GM06990 (cell line): ENCODE measurements at regions not wholly inside any gene's neighbourhood (a gene's known extent, or its start where the extent isn't known, plus 50 kb on each side); places are given as distances from the start of the nearest gene placed in this dataset.

Experiments
- DNase-seq: peaks from one replicate; pipeline ENCODE4 v3.0.0-alpha.2; 2011; ENCODE audit not compliant: insufficient read length; ENCODE audit errors: extremely low read depth
- H3K27me3 ChIP-seq: replicated peaks from 2 replicates; pipeline ENCODE4 v1.6.0; 2011; ENCODE audit warnings: low read length; ENCODE audit not compliant: control insufficient read depth, insufficient read depth
- H3K36me3 ChIP-seq: 2 replicates; pipeline ENCODE4 v1.5.1; 2011; ENCODE audit warnings: low read length; ENCODE audit not compliant: control insufficient read depth, insufficient read depth
- H3K4me3 ChIP-seq: replicated peaks from 2 replicates; pipeline ENCODE4 v1.5.1; 2011; ENCODE audit warnings: low read depth, mild to moderate bottlenecking, control low read depth, low read length
- TF ChIP-seq, protein P1 (sequence below): IDR thresholded peaks from 2 replicates; pipeline ENCODE4 v1.5.1; 2011; ENCODE audit warnings: low read length, control low read depth, mild to moderate bottlenecking, inconsistent platforms; ENCODE audit not compliant: insufficient read depth, poor library complexity, severe bottlenecking

DNA sequence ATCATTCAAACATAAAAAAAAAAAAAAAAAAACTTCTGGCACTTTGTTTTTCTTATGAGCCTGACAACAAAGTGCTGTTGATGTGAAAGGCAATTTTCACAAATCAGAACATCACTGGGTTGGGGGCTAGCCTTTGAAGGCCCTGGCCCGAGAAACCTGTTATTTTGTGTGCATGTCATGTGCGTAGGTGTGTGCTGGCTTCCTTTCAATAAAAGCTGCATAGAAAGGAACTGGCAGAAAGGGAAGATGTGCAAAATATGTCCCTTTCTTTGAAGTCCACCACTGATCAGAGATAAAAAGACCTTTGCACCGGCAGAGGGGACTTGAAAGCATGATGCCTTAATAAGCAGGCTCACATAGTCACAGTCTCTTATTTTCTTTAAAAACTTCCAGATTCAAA is 170.8 kb upstream of the RASGEF1B start:
- no peak for DNase-seq
- TF ChIP-seq, protein P1, sequence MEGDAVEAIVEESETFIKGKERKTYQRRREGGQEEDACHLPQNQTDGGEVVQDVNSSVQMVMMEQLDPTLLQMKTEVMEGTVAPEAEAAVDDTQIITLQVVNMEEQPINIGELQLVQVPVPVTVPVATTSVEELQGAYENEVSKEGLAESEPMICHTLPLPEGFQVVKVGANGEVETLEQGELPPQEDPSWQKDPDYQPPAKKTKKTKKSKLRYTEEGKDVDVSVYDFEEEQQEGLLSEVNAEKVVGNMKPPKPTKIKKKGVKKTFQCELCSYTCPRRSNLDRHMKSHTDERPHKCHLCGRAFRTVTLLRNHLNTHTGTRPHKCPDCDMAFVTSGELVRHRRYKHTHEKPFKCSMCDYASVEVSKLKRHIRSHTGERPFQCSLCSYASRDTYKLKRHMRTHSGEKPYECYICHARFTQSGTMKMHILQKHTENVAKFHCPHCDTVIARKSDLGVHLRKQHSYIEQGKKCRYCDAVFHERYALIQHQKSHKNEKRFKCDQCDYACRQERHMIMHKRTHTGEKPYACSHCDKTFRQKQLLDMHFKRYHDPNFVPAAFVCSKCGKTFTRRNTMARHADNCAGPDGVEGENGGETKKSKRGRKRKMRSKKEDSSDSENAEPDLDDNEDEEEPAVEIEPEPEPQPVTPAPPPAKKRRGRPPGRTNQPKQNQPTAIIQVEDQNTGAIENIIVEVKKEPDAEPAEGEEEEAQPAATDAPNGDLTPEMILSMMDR: no peak
- no peaks in the 10 kb centered on the region for H3K36me3 ChIP-seq
- no peaks in the 10 kb centered on the region for H3K27me3 ChIP-seq
- no peak overlapping the region for H3K4me3 ChIP-seq

DNA sequence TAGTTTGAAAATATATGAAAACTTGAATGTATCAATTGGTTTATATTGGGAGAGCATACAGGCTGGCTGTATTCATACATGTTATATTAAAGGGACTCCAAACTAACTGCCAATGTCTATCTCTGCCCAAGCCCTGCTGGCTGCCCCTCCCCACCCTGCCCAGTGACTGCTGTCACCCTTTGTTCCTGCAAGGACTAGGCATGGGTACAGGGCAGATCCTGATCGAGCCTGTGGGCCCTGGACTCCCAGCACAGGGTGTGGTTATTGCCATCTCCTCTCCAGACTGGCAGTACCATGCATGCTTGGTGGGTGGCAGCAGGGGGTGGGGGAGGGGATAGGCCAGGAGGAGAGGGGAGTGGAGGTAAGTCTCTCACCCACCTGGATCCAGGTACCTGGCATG is 167.5 kb upstream of the RASGEF1B start:
- DNase-seq: no peak
- TF ChIP-seq, protein P1: no peak
- no peak overlapping the region for H3K4me3 ChIP-seq
- no peaks in the 10 kb centered on the region for H3K27me3 ChIP-seq
- no peaks in the 10 kb centered on the region for H3K36me3 ChIP-seq

DNA sequence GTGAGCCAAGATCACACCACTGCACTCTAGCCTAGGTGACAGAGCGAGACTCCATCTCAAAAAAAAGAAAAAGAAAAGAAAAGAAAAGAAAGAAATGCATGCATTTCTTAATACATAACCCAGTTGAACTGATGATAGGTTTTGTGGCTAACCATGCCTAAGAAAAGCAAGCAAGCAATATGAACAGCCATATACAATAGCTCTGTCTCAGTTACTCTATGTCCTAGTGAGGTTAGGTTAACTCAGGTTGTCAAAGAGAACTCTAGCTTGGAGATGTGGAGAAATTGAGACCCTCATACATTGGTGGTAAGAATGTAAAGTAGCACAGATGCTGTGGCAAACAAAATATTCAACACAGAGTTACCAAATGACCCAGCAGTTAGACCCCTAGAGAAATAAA is 167.0 kb upstream of the RASGEF1B start:
- H3K4me3 ChIP-seq: no peak overlapping the region
- H3K36me3 ChIP-seq: no peaks in the 10 kb centered on the region
- TF ChIP-seq, protein P1: no peak
- H3K27me3 ChIP-seq: no peaks in the 10 kb centered on the region
- no peak for DNase-seq

DNA sequence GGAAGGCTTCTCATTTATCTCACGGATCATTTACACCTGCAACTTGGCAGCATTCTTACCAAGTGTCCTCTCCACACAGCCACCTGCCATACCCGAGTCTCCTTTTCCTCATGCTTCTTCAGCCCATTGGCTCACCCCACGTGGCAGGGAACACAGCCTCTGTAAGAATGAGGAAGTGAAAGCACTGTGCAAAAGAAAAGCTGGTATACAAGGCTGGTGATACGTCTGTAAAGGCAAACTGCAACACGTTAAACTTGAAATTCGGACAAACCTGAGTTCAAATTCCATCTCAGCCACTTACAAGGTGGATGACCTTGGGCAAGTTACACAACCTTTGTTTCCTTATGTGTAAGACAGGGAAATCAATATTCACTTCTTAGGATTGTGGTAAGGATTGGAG is 164.0 kb upstream of the RASGEF1B start:
- Histone ChIP-seq H3K27me3 (no peaks in the 10 kb centered on the region), H3K4me3 (no peak overlapping the region), H3K36me3 (no peaks in the 10 kb centered on the region)
- DNase-seq: peak; percentile 20
- TF ChIP-seq, protein P1: no peak

DNA sequence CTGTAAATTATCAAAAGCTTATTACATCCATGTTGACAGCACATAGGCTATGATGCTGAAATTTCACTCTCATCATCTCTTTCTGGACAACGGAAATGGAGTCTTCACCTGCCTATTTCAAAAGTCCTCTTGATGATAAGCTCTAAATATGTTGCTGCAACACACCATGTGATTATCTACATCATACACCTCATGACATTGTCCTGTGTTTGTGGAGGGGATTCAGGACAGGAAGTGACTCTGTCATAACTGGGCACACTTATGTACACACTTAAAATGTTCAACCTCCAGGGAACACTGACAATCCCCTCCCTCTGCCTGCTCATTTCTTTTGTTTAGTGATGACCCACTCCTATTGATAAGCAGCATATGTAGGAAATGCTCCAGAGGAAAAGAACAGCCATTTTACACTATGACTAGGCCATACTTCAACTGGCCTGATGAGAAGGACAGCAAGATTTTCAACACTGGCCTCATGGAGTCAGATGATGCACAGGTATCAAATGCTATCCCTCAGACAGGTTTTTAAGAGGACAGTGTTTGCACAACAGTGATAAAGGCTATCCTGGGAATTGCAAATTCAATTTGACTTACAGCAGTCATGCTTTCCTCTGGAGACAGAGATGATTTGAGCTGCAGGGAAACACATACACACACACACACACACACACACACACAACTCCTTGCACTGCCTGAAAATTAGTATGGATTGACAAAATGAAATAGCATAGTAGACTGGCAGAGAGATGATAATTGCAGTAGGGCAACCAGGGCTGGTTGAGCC is 163.3 kb upstream of the RASGEF1B start:
- DNase-seq: no peak
- H3K27me3 ChIP-seq: no peaks in the 10 kb centered on the region
- H3K36me3 ChIP-seq: no peaks in the 10 kb centered on the region
- TF ChIP-seq, protein P1: no peak
- no peak overlapping the region for H3K4me3 ChIP-seq

DNA sequence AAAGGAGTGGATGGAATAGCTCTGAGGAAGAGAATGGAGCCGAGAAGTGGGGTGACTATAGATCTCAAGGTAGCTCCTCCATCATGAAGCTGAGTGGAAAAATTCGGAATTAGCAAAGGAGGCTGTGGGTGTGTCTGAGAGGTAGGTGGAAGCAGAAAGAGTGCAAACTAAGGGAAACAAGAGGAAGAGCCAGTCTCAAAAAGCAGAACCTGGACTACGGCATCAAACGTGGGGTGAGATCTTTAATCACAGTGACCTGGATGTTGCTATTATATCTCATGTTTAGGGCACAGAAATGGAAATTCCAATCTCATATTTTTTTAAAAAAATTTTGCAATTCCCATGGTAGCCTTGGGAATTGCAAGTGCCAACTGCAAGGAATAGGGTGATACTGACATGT is 162.5 kb upstream of the RASGEF1B start:
- H3K36me3 ChIP-seq: no peaks in the 10 kb centered on the region
- no peak for DNase-seq

More for the DNA sequence above, 162.5 kb upstream of the RASGEF1B start:
- Histone ChIP-seq H3K4me3 (no peak overlapping the region), H3K27me3 (no peaks in the 10 kb centered on the region)
- TF ChIP-seq, protein P1: no peak
